ENCODE measurements at regions not wholly inside any gene's neighbourhood (a gene's known extent, or its start where the extent isn't known, plus 50 kb on each side); places are given as distances from the start of the nearest gene placed in this dataset.

- ChIA-PET CTCF (ENCODE audit: low intra/inter-chr PET ratio, low total read pairs) (no interaction called here), POLR2A (no interaction called here)
- Histone ChIP-seq H4K20me1 (ENCODE audit: insufficient read depth, low read length) (no peaks in the 10 kb centered on the region), H3K4me1 (ENCODE audit: insufficient read depth, low read length) (0 out of 2 replicates have a peak, but pooled peaks cover 5% of the 10 kb centered on the region), H3K9ac (ENCODE audit: insufficient read depth, low read depth, low read length) (no peak overlapping the region), H3K36me3 (replicated peaks in 1 of 2; ENCODE audit: control insufficient read depth in 1 of 2, insufficient read depth in 2 of 2, low read length in 2 of 2) (no peaks in the 10 kb centered on the region), H3K9me3 (ENCODE audit: low read length) (no peaks in the 10 kb centered on the region), H3K27ac (ENCODE audit: extremely low read length, insufficient read depth, low read length) (no peak overlapping the region), H3K4me3 (replicated peaks in 1 of 3; ENCODE audit: insufficient read depth in 1 of 3, low read depth in 2 of 3, low read length in 3 of 3) (no peak overlapping the region), H2AFZ (ENCODE audit: low read length) (no peak overlapping the region), H3K79me2 (ENCODE audit: insufficient read depth, low read length) (no peaks in the 10 kb centered on the region), H3K27me3 (ENCODE audit: control insufficient read depth in 1 of 2, insufficient read depth in 2 of 2, low read length in 2 of 2) (no peaks in the 10 kb centered on the region), H3K4me2 (ENCODE audit: low read depth, low read length) (no peak overlapping the region)
- 79% methylated on average over 2 of the region's 2 CpGs for WGBS (ENCODE audit: low lambda C conversion rate)
- ATAC-seq, result no peak
- in situ Hi-C loops (cut with HindIII; ENCODE audit: extremely low pct_ligation_motif_present, low pct_unique_long_range_greater_than_20kb), result no loop called here
- intact Hi-C loops (cut with micrococcal nuclease; ENCODE audit: unreplicated experiment), result no loop called here
- BruUV-seq (replicated peaks), result no TSS peak
- no peak for DNase-seq (ENCODE audit: low spot score)
- no peak for FAIRE-seq
- TF ChIP-seq CSRNP2 (CRISPR knock-in tag; conservative IDR thresholded peaks at IDR 0.05; ENCODE audit: low read depth) (no peak), NR2F2 (IDR thresholded peaks at IDR 0.05; ENCODE audit: borderline replicate concordance, low read depth) (no peak)
Measured at GRCh38 chr17:62150471-62150870, 85.4 kb upstream of the MED13 start.

- ATAC-seq, result no peak
Measured at GRCh38 chr17:62149961-62150360, 84.9 kb upstream of the MED13 start.

More at GRCh38 chr17:62149961-62150360, 84.9 kb upstream of the MED13 start:
- H4K20me1 ChIP-seq (ENCODE audit: insufficient read depth, low read length), result no peaks in the 10 kb centered on the region
- no peak for DNase-seq (ENCODE audit: low spot score)
- H2AFZ ChIP-seq (ENCODE audit: low read length), result no peak overlapping the region
- no peak overlapping the region for H3K4me3 ChIP-seq (replicated peaks in 1 of 3; ENCODE audit: insufficient read depth in 1 of 3, low read depth in 2 of 3, low read length in 3 of 3)
- no peak for FAIRE-seq
- no peak overlapping the region for H3K9ac ChIP-seq (ENCODE audit: insufficient read depth, low read depth, low read length)
- no peak for TF ChIP-seq ZNF414 (CRISPR knock-in tag; IDR thresholded peaks at IDR 0.05)
- TF ChIP-seq ETV5 (CRISPR knock-in tag; IDR thresholded peaks at IDR 0.05; ENCODE audit: borderline replicate concordance), result no peak
- no peak for TF ChIP-seq FLYWCH1 (CRISPR knock-in tag; IDR thresholded peaks at IDR 0.05)
- no peak for TF ChIP-seq MAF1 (CRISPR knock-in tag; IDR thresholded peaks at IDR 0.05; ENCODE audit: borderline replicate concordance)
- no peaks in the 10 kb centered on the region for H3K36me3 ChIP-seq (replicated peaks in 1 of 2; ENCODE audit: control insufficient read depth in 1 of 2, insufficient read depth in 2 of 2, low read length in 2 of 2)
- CTCF ChIA-PET (ENCODE audit: low intra/inter-chr PET ratio, low total read pairs), result no interaction called here
- no peak overlapping the region for H3K27ac ChIP-seq (ENCODE audit: extremely low read length, insufficient read depth, low read length)
- BruUV-seq (replicated peaks), result no TSS peak
- 0 out of 2 replicates have a peak, but pooled peaks cover 5% of the 10 kb centered on the region for H3K4me1 ChIP-seq (ENCODE audit: insufficient read depth, low read length)
- WGBS (ENCODE audit: low lambda C conversion rate), result 5% methylated on average over 4 of the region's 4 CpGs
- in situ Hi-C loops (cut with HindIII; ENCODE audit: extremely low pct_ligation_motif_present, low pct_unique_long_range_greater_than_20kb) (no loop called here), intact Hi-C loops (cut with micrococcal nuclease; ENCODE audit: unreplicated experiment) (no loop called here)
- no peaks in the 10 kb centered on the region for H3K79me2 ChIP-seq (ENCODE audit: insufficient read depth, low read length)
- no peaks in the 10 kb centered on the region for H3K9me3 ChIP-seq (ENCODE audit: low read length)
- no peak overlapping the region for H3K4me2 ChIP-seq (ENCODE audit: low read depth, low read length)
- POLR2A ChIA-PET, result no interaction called here
- no peaks in the 10 kb centered on the region for H3K27me3 ChIP-seq (ENCODE audit: control insufficient read depth in 1 of 2, insufficient read depth in 2 of 2, low read length in 2 of 2)

Measured in HepG2 (cell line).